Hepatocyte (in vitro differentiated cells): ENCODE measurements at regions not wholly inside any gene's neighbourhood (a gene's known extent, or its start where the extent isn't known, plus 50 kb on each side); places are given as distances from the start of the nearest gene placed in this dataset.

ENCODE experiments used
- DNase-seq: peaks from one replicate; pipeline ENCODE4 v3.0.0-alpha.2; 2016; ENCODE audit warnings: low spot score
- H2AFZ ChIP-seq: fragments of 200-600 bp; sonication (generic); 2 replicates; pipeline ENCODE4 v1.6.0; 2016; ENCODE audit warnings: antibody characterized with exemption, mild to moderate bottlenecking
- H3K27ac ChIP-seq: fragments of 200-600 bp; sonication (generic); 2 replicates; pipeline ENCODE4 v1.5.1; 2016; ENCODE audit warnings: mild to moderate bottlenecking
- H3K27me3 ChIP-seq: fragments of 200-600 bp; sonication (generic); 2 replicates; pipeline ENCODE4 v1.6.1; 2016
- H3K36me3 ChIP-seq: fragments of 200-600 bp; sonication (generic); replicated peaks from 2 replicates; pipeline ENCODE4 v1.5.1; 2016; ENCODE audit warnings: low read depth; ENCODE audit not compliant: insufficient read depth
- H3K4me1 ChIP-seq: fragments of 200-600 bp; sonication (generic); 2 replicates; pipeline ENCODE4 v1.5.1; 2016; ENCODE audit warnings: mild to moderate bottlenecking, moderate library complexity; ENCODE audit not compliant: insufficient read depth
- H3K4me2 ChIP-seq: fragments of 200-600 bp; sonication (generic); 2 replicates; pipeline ENCODE4 v1.6.0; 2016
- H3K4me3 ChIP-seq: fragments of 200-600 bp; sonication (generic); 2 replicates; pipeline ENCODE4 v1.5.1; 2016; ENCODE audit warnings: mild to moderate bottlenecking
- H3K79me2 ChIP-seq: fragments of 200-600 bp; sonication (generic); 2 replicates; pipeline ENCODE4 v1.6.0; 2017; ENCODE audit warnings: mild to moderate bottlenecking
- H3K9me2 ChIP-seq: fragments of 200-600 bp; sonication (generic); replicated peaks from 2 replicates; pipeline ENCODE4 v1.6.0; 2017; ENCODE audit warnings: mild to moderate bottlenecking; ENCODE audit not compliant: insufficient read depth
- H3K9me3 ChIP-seq: fragments of 200-600 bp; sonication (generic); 2 replicates; pipeline ENCODE4 v1.5.1; 2016; ENCODE audit warnings: low read depth, mild to moderate bottlenecking
- H4K20me1 ChIP-seq: fragments of 200-600 bp; sonication (generic); 2 replicates; pipeline ENCODE4 v1.6.0; 2016; ENCODE audit warnings: mild to moderate bottlenecking; ENCODE audit not compliant: insufficient read depth, poor library complexity, severe bottlenecking
- EZH2 ChIP-seq: fragments of 200-600 bp; sonication (generic); IDR thresholded peaks from 2 replicates; pipeline ENCODE4 v1.6.1; 2016; ENCODE audit warnings: antibody characterized with exemption, mild to moderate bottlenecking, borderline replicate concordance
- EZH2phosphoT487 ChIP-seq: fragments of 200-600 bp; sonication (generic); IDR thresholded peaks from one replicate; pipeline ENCODE4 v1.6.1; 2018; ENCODE audit warnings: antibody characterized with exemption, mild to moderate bottlenecking, low read depth, moderate library complexity; ENCODE audit not compliant: unreplicated experiment, severe bottlenecking
- WGBS: methylation state at CpG from one replicate; pipeline ENCODE4 v1.1.6; 2016; ENCODE audit warnings: low lambda C conversion rate; ENCODE audit errors: missing lambda C conversion rate; 5-methylcytosine and 5-hydroxymethylcytosine counted together
- TF ChIP-seq, protein P1 (sequence below): fragments of 200-600 bp; sonication (generic); IDR thresholded peaks from 2 replicates; pipeline ENCODE4 v1.5.1; 2016; ENCODE audit warnings: antibody characterized with exemption, mild to moderate bottlenecking; ENCODE audit not compliant: poor library complexity

DNA sequence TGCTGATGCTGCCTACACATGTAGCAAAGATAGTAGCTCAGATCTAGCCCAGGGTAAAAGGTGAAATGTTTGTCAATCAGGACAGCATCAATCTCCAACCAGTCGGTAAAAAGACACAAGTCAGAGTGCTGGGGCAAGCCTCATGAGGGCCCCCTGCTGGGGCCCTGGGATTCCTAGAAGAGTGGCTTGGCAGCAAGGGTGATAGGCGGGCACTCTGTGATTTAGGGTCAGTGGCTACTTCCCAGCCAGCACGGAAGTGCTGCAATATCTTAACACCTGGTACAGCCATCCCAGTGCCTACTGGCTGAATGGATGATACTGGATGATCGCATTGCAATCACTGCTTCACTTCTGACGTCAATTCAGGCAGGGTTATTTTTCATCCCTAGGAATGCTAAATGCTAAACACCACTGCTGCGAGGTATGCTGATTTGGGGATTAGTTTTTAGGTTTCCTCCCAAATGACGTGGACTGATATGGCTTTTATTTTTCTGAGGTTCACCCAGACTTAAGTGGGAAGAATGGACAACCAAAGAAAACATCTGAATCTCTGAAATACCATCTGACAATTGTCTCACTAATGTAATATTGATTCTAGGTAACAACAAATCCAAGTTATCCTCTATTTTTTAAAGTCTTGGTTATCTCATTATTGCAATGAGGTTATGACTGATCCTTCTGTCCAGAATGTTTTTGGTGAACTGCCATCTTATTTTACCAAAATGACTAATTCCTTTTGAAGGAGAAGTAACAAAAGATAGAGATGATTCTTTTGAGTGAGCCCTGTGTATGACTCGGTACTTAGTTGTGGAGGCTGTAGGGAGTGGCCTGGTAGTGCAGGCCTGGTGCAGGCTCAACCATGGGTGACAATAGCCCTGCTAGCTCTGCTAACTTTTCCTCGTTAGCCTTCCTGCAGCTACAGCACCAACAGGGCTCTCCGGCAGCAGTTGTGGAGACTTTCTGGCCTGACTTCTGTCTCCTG, 432.5 kb downstream of the FGF9 start:
- 91% methylated on average over 10 of the region's 10 CpGs for WGBS
- no peak overlapping the region for H2AFZ ChIP-seq

DNA sequence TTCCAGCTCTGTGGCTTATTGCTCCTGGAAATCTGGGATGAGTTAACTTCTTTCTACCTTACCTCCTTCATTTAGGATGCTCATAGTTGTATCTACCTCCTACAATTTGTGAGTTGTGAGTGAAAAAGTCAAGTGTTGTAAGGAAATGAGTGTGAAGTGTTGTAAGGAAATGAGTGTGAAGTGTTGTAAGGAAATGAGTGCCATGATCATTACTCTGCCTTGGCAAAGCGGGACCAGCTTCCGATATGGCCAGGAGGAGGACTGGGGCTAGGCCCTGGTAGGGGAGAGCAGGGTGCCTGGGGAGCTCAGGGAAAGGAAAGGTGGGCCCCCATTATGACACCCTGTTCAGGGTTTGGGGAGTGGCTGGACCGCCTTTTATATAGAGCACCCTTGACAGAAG, 435.2 kb downstream of the FGF9 start:
- H3K27ac ChIP-seq, result no peak overlapping the region
- H3K9me2 ChIP-seq, result no peaks in the 10 kb centered on the region
- 100% methylated on average over 3 of the region's 3 CpGs for WGBS
- no peak overlapping the region for H2AFZ ChIP-seq
- H3K27me3 ChIP-seq, result no peaks in the 10 kb centered on the region
- H3K4me2 ChIP-seq, result no peak overlapping the region
- no peak overlapping the region for H3K4me3 ChIP-seq
- DNase-seq, result no peak
- H3K4me1 ChIP-seq, result peaks cover 12% of the 10 kb centered on the region
- no peaks in the 10 kb centered on the region for H4K20me1 ChIP-seq
- TF ChIP-seq EZH2phosphoT487 (no peak), EZH2 (no peak)
- TF ChIP-seq, protein P1, sequence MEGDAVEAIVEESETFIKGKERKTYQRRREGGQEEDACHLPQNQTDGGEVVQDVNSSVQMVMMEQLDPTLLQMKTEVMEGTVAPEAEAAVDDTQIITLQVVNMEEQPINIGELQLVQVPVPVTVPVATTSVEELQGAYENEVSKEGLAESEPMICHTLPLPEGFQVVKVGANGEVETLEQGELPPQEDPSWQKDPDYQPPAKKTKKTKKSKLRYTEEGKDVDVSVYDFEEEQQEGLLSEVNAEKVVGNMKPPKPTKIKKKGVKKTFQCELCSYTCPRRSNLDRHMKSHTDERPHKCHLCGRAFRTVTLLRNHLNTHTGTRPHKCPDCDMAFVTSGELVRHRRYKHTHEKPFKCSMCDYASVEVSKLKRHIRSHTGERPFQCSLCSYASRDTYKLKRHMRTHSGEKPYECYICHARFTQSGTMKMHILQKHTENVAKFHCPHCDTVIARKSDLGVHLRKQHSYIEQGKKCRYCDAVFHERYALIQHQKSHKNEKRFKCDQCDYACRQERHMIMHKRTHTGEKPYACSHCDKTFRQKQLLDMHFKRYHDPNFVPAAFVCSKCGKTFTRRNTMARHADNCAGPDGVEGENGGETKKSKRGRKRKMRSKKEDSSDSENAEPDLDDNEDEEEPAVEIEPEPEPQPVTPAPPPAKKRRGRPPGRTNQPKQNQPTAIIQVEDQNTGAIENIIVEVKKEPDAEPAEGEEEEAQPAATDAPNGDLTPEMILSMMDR, result no peak
- H3K9me3 ChIP-seq, result no peaks in the 10 kb centered on the region
- no peaks in the 10 kb centered on the region for H3K36me3 ChIP-seq
- no peaks in the 10 kb centered on the region for H3K79me2 ChIP-seq

More for the DNA sequence above, 432.5 kb downstream of the FGF9 start:
- Histone ChIP-seq H3K4me1 (peaks cover 8% of the 10 kb centered on the region), H3K27ac (no peak overlapping the region), H3K4me3 (no peak overlapping the region), H3K36me3 (no peaks in the 10 kb centered on the region), H4K20me1 (no peaks in the 10 kb centered on the region), H3K9me3 (no peaks in the 10 kb centered on the region), H3K79me2 (no peaks in the 10 kb centered on the region), H3K9me2 (no peaks in the 10 kb centered on the region), H3K4me2 (no peak overlapping the region), H3K27me3 (no peaks in the 10 kb centered on the region)
- TF ChIP-seq, protein P1, result peak; percentile 8
- no peak for TF ChIP-seq EZH2
- no peak for DNase-seq

DNA sequence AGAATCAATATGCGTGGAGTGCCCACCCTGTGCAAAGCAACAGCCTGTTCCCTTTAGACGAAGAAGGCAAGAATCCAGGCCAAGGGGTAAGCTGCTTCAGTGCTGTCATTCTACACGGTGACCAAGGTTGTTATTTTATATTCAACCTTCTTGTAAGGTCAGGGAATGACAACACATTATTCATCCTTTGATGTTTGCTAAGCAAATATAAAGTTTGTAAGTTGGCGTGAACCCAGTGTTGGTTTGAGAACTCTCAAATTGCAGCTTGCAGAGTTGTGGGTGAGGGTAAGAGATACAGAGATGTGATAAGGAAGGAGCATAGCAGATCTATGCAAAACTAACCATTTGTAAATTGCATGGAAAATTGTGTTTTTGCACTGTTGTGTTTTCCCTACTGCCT, 436.7 kb downstream of the FGF9 start:
- Histone ChIP-seq H3K36me3 (no peaks in the 10 kb centered on the region), H3K27me3 (no peaks in the 10 kb centered on the region), H4K20me1 (no peaks in the 10 kb centered on the region), H3K4me3 (no peak overlapping the region), H3K4me1 (peaks cover 12% of the 10 kb centered on the region), H3K9me3 (no peaks in the 10 kb centered on the region), H3K27ac (no peak overlapping the region), H3K4me2 (peak overlapping the region; percentile 51), H3K79me2 (no peaks in the 10 kb centered on the region), H2AFZ (no peak overlapping the region), H3K9me2 (no peaks in the 10 kb centered on the region)
- no peak for DNase-seq
- WGBS, result 45% methylated on average over 4 of the region's 4 CpGs
- TF ChIP-seq, protein P1, result no peak
- TF ChIP-seq EZH2 (no peak), EZH2phosphoT487 (no peak)
